ENCODE measurements at regions not wholly inside any gene's neighbourhood (a gene's known extent, or its start where the extent isn't known, plus 50 kb on each side); places are given as distances from the start of the nearest gene placed in this dataset.

- Histone ChIP-seq H3K27me3 (no peaks in the 10 kb centered on the region), H3K27ac (no peak overlapping the region), H3K36me3 (ENCODE audit: low read depth, missing control alignments) (no peaks in the 10 kb centered on the region), H3K4me3 (no peak overlapping the region), H3K9me3 (no peaks in the 10 kb centered on the region), H3K4me1 (peaks cover 24% of the 10 kb centered on the region)
- 65% methylated on average over 11 of the region's 11 CpGs for WGBS, 2 donors
- peak; percentile 36 for DNase-seq
- no peak for TF ChIP-seq CTCF (IDR thresholded peaks at IDR 0.05)
- no peak for TF ChIP-seq POLR2A (IDR thresholded peaks at IDR 0.05)
- intact Hi-C loops (cut with DNase I; ENCODE audit: low total_unique reads), result no loop called here
Measured at GRCh38 chr9:87119328-87119881, 172.1 kb upstream of the GAS1 start.

GRCh38 chr9:87120610-87121009 is 173.3 kb upstream of the GAS1 start:
- TF ChIP-seq CTCF (IDR thresholded peaks at IDR 0.05) (no peak), POLR2A (IDR thresholded peaks at IDR 0.05) (no peak)
- Histone ChIP-seq H3K27ac (no peak overlapping the region), H3K27me3 (no peaks in the 10 kb centered on the region), H3K4me3 (no peak overlapping the region), H3K4me1 (peaks cover 22% of the 10 kb centered on the region), H3K9me3 (no peaks in the 10 kb centered on the region), H3K36me3 (ENCODE audit: low read depth, missing control alignments) (no peaks in the 10 kb centered on the region)
- WGBS, 2 donors, result 61 to 62% methylated on average over 5 of the region's 5 CpGs
- intact Hi-C loops (cut with DNase I; ENCODE audit: low total_unique reads), result no loop called here
- DNase-seq, result no peak

GRCh38 chr9:87122947-87123685 is 175.8 kb upstream of the GAS1 start:
- no peaks in the 10 kb centered on the region for H3K9me3 ChIP-seq
- intact Hi-C loops (cut with DNase I; ENCODE audit: low total_unique reads), result no loop called here
- TF ChIP-seq POLR2A (IDR thresholded peaks at IDR 0.05), result no peak
- no peak for TF ChIP-seq CTCF (IDR thresholded peaks at IDR 0.05)
- no peak overlapping the region for H3K4me3 ChIP-seq
- H3K27me3 ChIP-seq, result no peaks in the 10 kb centered on the region
- WGBS, 2 donors, result 56 to 63% methylated on average over 6 of the region's 6 CpGs
- peaks cover 16% of the 10 kb centered on the region for H3K4me1 ChIP-seq
- no peaks in the 10 kb centered on the region for H3K36me3 ChIP-seq (ENCODE audit: low read depth, missing control alignments)
- no peak overlapping the region for H3K27ac ChIP-seq
- DNase-seq, result no peak

- DNase-seq, result no peak
- TF ChIP-seq POLR2A (IDR thresholded peaks at IDR 0.05) (no peak), CTCF (IDR thresholded peaks at IDR 0.05) (no peak)
- WGBS, 2 donors, result 64 to 70% methylated on average over 3 of the region's 3 CpGs
Measured at GRCh38 chr9:87123830-87124229, 176.5 kb upstream of the GAS1 start.

GRCh38 chr9:87125819-87126218 is 178.5 kb upstream of the GAS1 start:
- Histone ChIP-seq H3K27me3 (no peaks in the 10 kb centered on the region), H3K4me1 (peaks cover 2% of the 10 kb centered on the region), H3K36me3 (ENCODE audit: low read depth, missing control alignments) (no peaks in the 10 kb centered on the region), H3K27ac (no peak overlapping the region), H3K9me3 (no peaks in the 10 kb centered on the region), H3K4me3 (no peak overlapping the region)
- DNase-seq, result no peak
- WGBS, 2 donors, result 96 to 100% methylated on average over 3 of the region's 3 CpGs
- intact Hi-C loops (cut with DNase I; ENCODE audit: low total_unique reads), result no loop called here
- TF ChIP-seq CTCF (IDR thresholded peaks at IDR 0.05) (no peak), POLR2A (IDR thresholded peaks at IDR 0.05) (no peak)

More at GRCh38 chr9:87123830-87124229, 176.5 kb upstream of the GAS1 start:
- peaks cover 16% of the 10 kb centered on the region for H3K4me1 ChIP-seq
- no peak overlapping the region for H3K27ac ChIP-seq
- H3K27me3 ChIP-seq, result no peaks in the 10 kb centered on the region
- no peak overlapping the region for H3K4me3 ChIP-seq
- H3K9me3 ChIP-seq, result no peaks in the 10 kb centered on the region
- H3K36me3 ChIP-seq (ENCODE audit: low read depth, missing control alignments), result no peaks in the 10 kb centered on the region
- intact Hi-C loops (cut with DNase I; ENCODE audit: low total_unique reads), result no loop called here

All from testis (tissue), 2 donors.